Prostate gland (tissue), 2 donors: ENCODE measurements at regions not wholly inside any gene's neighbourhood (a gene's known extent, or its start where the extent isn't known, plus 50 kb on each side); places are given as distances from the start of the nearest gene placed in this dataset.

Experiments used
- DNase-seq: peaks from one replicate; pipeline ENCODE4 v3.0.0-alpha.2; 2019; ENCODE audit warnings: low spot score
- H3K27ac ChIP-seq, 2 donors: fragments of 200-600 bp; sonication (generic); 2 replicates each; pipeline ENCODE4 v1.5.1; 2017 to 2019
- H3K27me3 ChIP-seq: fragments of 200-600 bp; sonication (generic); replicated peaks from 2 replicates; pipeline ENCODE4 v1.5.1; 2019; ENCODE audit not compliant: insufficient read depth
- H3K36me3 ChIP-seq, 2 donors: fragments of 200-600 bp; sonication (generic); 1 replicate in 1 of 2; 2 replicates in 1 of 2; pipeline versions ENCODE4 v1.5.1 to v1.8.1; 2017 to 2019
- H3K4me1 ChIP-seq: fragments of 200-600 bp; sonication (generic); replicated peaks from 2 replicates; pipeline ENCODE4 v1.5.1; 2019
- H3K4me3 ChIP-seq, 2 donors: fragments of 200-600 bp; sonication (generic); 2 replicates each; pipeline ENCODE4 v1.5.1; 2017 to 2019
- H3K9me3 ChIP-seq: fragments of 200-600 bp; sonication (generic); 2 replicates; pipeline ENCODE4 v1.5.1; 2017
- POLR2A ChIP-seq: fragments of 450-650 bp; IDR thresholded peaks from one replicate; pipeline ENCODE4 v1.6.1; 2016; ENCODE audit warnings: antibody characterized with exemption, mild to moderate bottlenecking
- POLR2AphosphoS5 ChIP-seq: sonication (generic); formaldehyde crosslinking; IDR thresholded peaks from one replicate; pipeline ENCODE4 v1.6.1; 2017; ENCODE audit warnings: antibody characterized with exemption
- WGBS: methylation state at CpG from one replicate; pipeline ENCODE4 v1.1.5; 2018; 5-methylcytosine and 5-hydroxymethylcytosine counted together
- intact Hi-C: fragments of 100-400 bp; cut with DNase I; formaldehyde crosslinking; loops from one replicate; pipeline ENCODE4 v1.14.2; 2022
- TF ChIP-seq, protein P1 (sequence below), 4 experiments: fragments of 200-600 bp in 2 of 4; fragments of 450-650 bp in 2 of 4; sonication (generic) in 2 of 4; IDR thresholded peaks; 1 replicate in 3 of 4; 2 replicates in 1 of 4; pipeline ENCODE4 v1.5.1; 2016 to 2019; ENCODE audit warnings: antibody characterized with exemption in 4 of 4, mild to moderate bottlenecking in 2 of 4, moderate library complexity in 2 of 4

DNA sequence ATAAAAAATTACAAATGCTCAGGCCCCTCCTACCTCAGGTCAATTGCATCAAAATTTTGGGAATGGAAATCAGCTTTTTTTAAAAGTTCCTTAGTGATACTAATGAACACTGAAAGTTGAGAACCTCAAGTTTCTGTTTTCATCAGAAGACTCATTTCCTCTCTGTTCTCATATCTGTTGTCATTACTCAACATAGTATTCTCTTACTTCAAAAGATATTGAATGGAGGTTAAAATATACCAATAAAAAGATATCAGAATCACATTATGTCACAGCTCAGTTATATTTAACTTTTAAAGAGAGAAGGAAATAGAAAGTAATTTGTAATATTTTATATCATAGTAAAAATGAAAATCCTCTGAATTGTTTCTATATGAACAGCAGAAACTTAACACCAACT lies 959.4 kb upstream of the LRRTM1 start:
- H3K9me3 ChIP-seq = no peaks in the 10 kb centered on the region
- H3K36me3 ChIP-seq = no peaks in the 10 kb centered on the region
- no peaks in the 10 kb centered on the region for H3K27me3 ChIP-seq
- intact Hi-C loops = no loop called here
- TF ChIP-seq POLR2AphosphoS5 = no peak
- H3K4me1 ChIP-seq = no peaks in the 10 kb centered on the region
- DNase-seq = no peak
- no peak overlapping the region for H3K27ac ChIP-seq
- H3K4me3 ChIP-seq = no peak overlapping the region

DNA sequence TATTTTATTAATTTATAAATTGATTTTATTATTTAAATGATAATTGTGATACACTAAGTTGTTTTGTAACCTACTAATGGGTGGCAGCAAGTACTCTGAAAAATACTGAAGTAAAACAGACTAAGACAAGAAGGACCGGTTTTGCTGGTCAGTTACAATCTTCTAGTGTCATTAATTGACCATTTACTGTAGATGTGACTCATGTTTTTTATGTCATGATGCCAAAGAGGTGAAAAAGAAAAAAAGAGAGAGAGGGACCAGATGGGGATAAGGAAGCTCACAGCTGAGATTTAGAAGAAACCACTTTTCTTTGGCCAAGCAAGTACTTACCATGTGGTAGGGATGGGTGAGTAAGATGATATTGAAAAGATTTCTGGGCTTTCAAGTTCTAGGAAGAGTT lies 955.8 kb upstream of the LRRTM1 start:
- peak; percentile 3 for DNase-seq
- no peaks in the 10 kb centered on the region for H3K27me3 ChIP-seq
- H3K9me3 ChIP-seq = no peaks in the 10 kb centered on the region
- H3K4me3 ChIP-seq = no peak overlapping the region
- no peak overlapping the region for H3K27ac ChIP-seq
- TF ChIP-seq POLR2A (no peak), POLR2AphosphoS5 (no peak)
- TF ChIP-seq, protein P1, sequence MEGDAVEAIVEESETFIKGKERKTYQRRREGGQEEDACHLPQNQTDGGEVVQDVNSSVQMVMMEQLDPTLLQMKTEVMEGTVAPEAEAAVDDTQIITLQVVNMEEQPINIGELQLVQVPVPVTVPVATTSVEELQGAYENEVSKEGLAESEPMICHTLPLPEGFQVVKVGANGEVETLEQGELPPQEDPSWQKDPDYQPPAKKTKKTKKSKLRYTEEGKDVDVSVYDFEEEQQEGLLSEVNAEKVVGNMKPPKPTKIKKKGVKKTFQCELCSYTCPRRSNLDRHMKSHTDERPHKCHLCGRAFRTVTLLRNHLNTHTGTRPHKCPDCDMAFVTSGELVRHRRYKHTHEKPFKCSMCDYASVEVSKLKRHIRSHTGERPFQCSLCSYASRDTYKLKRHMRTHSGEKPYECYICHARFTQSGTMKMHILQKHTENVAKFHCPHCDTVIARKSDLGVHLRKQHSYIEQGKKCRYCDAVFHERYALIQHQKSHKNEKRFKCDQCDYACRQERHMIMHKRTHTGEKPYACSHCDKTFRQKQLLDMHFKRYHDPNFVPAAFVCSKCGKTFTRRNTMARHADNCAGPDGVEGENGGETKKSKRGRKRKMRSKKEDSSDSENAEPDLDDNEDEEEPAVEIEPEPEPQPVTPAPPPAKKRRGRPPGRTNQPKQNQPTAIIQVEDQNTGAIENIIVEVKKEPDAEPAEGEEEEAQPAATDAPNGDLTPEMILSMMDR (IDR thresholded peaks at IDR 0.05) = no peak
- 55% methylated on average over 1 of the region's 1 CpG for WGBS
- H3K4me1 ChIP-seq = no peaks in the 10 kb centered on the region
- no peaks in the 10 kb centered on the region for H3K36me3 ChIP-seq
- intact Hi-C loops = no loop called here

DNA sequence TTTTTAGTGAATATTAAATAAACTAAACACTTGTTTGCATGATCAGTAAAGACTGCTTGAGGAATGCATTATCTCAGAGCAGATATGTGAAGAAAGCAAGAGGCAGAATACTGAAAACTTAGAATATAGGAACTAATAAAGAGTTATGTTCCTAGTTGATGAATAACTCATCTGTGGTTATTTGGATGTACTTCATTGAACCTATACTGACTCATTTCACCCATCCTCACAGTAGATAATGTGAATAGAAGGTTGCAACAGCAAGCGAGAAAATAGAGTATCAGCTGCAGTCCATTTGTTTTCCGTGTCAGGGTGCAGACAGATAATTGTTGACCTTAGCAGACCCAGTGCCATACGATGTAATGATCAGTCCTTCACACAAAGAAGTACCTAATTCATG lies 945.7 kb upstream of the LRRTM1 start:
- WGBS = 88% methylated on average over 3 of the region's 3 CpGs
- TF ChIP-seq POLR2AphosphoS5 = no peak
- TF ChIP-seq POLR2A = no peak
- TF ChIP-seq, protein P1 (IDR thresholded peaks at IDR 0.05) = no peak
- no peaks in the 10 kb centered on the region for H3K4me1 ChIP-seq
- intact Hi-C loops = no loop called here
- DNase-seq = no peak
- H3K27me3 ChIP-seq = no peaks in the 10 kb centered on the region
- H3K9me3 ChIP-seq = no peaks in the 10 kb centered on the region
- H3K4me3 ChIP-seq = no peak overlapping the region
- H3K27ac ChIP-seq = no peak overlapping the region
- no peaks in the 10 kb centered on the region for H3K36me3 ChIP-seq

DNA sequence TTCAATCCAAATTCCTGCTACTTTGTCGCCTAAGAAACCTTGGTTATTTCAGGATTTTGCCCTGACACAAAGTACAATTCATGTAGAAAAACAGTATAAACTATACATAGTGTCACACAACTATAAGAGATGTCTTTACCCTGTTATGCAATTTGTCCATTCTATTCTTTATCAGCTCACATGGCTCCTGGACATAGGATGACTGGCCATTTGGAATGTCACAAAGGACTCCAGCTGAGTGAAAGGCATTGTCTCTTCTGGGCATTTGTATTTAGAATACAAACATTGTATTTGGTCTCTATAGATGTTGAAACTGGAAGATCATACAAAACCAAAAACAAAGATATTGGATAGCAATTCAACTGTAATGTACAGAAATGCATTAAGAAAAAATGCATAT lies 944.6 kb upstream of the LRRTM1 start:
- 88% methylated on average over 1 of the region's 1 CpG for WGBS
- H3K4me1 ChIP-seq = no peaks in the 10 kb centered on the region
- intact Hi-C loops = no loop called here

DNA sequence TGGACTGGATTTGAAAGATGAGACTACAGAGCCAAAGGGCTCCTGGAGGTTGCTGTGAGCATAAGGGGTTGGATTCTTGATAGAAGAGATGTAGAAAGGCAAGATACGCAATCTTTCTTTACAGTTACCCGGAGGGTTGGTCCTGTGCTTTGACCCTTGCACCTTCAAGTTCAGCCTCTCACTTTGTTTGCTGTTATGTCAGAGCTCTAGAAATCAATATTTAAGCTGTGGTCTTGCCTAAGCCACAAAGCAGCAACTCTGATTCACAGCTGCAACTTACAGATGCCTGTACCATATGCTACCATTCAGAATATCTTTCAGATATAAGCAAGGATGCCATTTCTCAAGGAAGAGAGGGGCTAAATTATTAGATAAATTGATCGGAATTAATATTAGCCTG lies 943.1 kb upstream of the LRRTM1 start:
- no peak for DNase-seq
- no peaks in the 10 kb centered on the region for H3K27me3 ChIP-seq
- H3K9me3 ChIP-seq = no peaks in the 10 kb centered on the region
- WGBS = 87% methylated on average over 3 of the region's 3 CpGs
- TF ChIP-seq POLR2A (no peak), POLR2AphosphoS5 (no peak)
- TF ChIP-seq, protein P1 (IDR thresholded peaks at IDR 0.05) = no peak
- H3K4me1 ChIP-seq = no peaks in the 10 kb centered on the region
- intact Hi-C loops = no loop called here
- no peak overlapping the region for H3K27ac ChIP-seq
- H3K4me3 ChIP-seq = no peak overlapping the region
- H3K36me3 ChIP-seq = no peaks in the 10 kb centered on the region

More for the DNA sequence above, 944.6 kb upstream of the LRRTM1 start:
- no peak for DNase-seq
- Histone ChIP-seq H3K27me3 (no peaks in the 10 kb centered on the region), H3K9me3 (no peaks in the 10 kb centered on the region), H3K36me3 (no peaks in the 10 kb centered on the region), H3K27ac (no peak overlapping the region), H3K4me3 (no peak overlapping the region)
- no peak for TF ChIP-seq POLR2AphosphoS5
- TF ChIP-seq, protein P1 (IDR thresholded peaks at IDR 0.05) = no peak
